ENCODE measurements at regions not wholly inside any gene's neighbourhood (a gene's known extent, or its start where the extent isn't known, plus 50 kb on each side); places are given as distances from the start of the nearest gene placed in this dataset.
A peak's percentile ranks its signal among the peaks of the same experiment; 100 is the strongest.
"Not testable (repeated sequence)": the region's sequence is repeated elsewhere in the genome, so short reads cannot be mapped to it uniquely, and the experiment has no call there.

DNA sequence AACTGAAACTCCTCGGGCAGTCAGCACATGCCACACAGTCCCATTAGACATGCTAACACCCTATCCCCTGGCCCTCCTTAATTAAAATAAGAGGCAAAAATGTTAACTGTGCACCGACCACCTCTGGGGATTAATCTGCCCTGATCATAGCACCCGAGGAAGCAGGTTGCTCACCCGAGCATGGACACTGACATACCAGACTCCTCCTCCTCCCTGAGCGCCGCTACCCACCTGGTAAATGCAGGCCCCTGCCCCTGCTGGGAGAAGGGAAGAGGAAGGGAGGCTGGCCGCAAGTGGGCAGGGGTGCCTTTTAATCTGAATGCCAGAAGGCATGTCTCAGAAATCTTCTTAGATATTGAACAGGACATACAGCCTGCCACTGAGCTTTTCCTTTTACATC, 360.9 kb downstream of the RRAGC start:
- H3K4me3 ChIP-seq (ENCODE audit: low read depth, low read length), result no peak overlapping the region
- TF ChIP-seq, protein P1, sequence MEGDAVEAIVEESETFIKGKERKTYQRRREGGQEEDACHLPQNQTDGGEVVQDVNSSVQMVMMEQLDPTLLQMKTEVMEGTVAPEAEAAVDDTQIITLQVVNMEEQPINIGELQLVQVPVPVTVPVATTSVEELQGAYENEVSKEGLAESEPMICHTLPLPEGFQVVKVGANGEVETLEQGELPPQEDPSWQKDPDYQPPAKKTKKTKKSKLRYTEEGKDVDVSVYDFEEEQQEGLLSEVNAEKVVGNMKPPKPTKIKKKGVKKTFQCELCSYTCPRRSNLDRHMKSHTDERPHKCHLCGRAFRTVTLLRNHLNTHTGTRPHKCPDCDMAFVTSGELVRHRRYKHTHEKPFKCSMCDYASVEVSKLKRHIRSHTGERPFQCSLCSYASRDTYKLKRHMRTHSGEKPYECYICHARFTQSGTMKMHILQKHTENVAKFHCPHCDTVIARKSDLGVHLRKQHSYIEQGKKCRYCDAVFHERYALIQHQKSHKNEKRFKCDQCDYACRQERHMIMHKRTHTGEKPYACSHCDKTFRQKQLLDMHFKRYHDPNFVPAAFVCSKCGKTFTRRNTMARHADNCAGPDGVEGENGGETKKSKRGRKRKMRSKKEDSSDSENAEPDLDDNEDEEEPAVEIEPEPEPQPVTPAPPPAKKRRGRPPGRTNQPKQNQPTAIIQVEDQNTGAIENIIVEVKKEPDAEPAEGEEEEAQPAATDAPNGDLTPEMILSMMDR (IDR thresholded peaks at IDR 0.05; ENCODE audit: low read depth, low read length), result no peak

DNA sequence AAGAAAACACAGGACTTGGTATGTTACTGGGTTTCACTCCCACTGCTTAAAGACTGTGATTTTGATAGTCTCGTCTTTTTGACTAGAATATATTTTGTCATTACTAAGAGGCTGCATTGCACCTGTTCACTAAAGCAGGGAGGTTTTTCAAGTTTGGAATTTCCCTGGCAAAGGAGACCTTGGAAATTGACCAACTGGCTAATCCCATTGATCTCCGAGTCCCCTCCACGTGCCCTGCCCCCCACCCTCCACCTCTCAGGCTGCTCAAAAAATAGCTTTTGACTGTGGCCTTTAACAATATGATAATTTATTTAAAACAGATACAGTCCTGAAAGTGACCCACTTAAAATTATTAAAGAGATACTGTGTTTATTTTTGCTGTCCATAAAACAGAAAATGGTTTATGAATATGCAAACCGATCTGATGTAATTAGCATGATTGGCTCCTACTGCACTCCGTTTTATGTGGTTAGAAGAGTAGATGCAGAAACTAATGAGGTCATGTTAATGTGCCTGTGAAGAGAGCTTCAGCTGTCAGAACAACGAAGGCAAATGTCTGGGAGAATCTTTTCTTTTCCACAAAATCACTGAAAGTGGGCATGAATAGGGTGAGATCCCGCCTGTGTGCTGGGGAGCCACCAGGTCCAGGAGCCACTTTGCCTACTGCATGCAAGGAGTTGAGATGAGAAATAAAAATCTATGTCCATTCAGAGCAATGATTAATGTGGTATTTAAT, 361.5 kb downstream of the RRAGC start:
- no peak overlapping the region for H3K4me3 ChIP-seq (ENCODE audit: low read depth, low read length)
- TF ChIP-seq, protein P1 (IDR thresholded peaks at IDR 0.05; ENCODE audit: low read depth, low read length), result no peak

DNA sequence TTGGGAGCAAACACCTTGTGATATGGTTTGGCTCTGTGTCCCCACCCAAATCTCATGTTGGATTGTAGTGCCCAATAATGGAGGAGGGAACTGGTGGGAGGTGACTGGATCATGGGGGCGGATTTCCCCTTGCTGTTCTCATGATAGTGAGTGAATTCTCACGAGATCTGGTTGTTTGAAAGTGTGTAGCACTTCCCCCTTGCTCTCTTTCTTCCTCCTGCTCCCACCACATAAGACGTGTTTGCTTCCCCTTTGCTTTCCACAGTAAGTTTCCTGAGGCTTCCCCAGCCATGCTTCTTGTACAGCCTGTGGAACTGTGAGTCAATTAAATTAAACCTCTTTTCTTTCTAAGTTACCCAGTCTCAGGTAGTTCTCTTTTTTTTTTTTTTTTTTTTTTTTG, 366.3 kb downstream of the RRAGC start:
- H3K4me3 ChIP-seq (ENCODE audit: low read depth, low read length), result not testable (repeated sequence)

DNA sequence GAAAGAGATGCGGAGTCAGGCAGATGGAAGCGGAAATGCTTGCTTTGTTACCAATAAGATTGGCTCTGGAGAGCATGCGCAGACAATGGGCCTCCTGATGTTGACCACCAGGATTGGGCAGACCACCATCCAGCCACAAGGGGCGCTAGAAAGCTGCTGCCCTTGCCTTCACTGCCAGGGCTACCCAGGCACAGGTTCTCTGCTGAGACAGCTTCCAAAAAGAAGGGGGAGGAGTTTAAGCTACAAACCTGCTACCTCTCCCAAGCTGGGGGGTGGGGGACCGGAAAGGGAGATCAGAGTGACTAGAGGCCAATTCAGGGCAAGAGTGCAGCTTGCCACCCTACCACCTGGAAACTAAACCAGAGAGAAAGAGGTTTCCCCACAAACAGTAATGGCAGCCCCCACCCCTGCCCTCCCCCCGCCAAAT, 369.7 kb downstream of the RRAGC start:
- no peak overlapping the region for H3K4me3 ChIP-seq (ENCODE audit: low read depth, low read length)
- TF ChIP-seq, protein P1 (IDR thresholded peaks at IDR 0.05; ENCODE audit: low read depth, low read length), result peak; percentile 44

DNA sequence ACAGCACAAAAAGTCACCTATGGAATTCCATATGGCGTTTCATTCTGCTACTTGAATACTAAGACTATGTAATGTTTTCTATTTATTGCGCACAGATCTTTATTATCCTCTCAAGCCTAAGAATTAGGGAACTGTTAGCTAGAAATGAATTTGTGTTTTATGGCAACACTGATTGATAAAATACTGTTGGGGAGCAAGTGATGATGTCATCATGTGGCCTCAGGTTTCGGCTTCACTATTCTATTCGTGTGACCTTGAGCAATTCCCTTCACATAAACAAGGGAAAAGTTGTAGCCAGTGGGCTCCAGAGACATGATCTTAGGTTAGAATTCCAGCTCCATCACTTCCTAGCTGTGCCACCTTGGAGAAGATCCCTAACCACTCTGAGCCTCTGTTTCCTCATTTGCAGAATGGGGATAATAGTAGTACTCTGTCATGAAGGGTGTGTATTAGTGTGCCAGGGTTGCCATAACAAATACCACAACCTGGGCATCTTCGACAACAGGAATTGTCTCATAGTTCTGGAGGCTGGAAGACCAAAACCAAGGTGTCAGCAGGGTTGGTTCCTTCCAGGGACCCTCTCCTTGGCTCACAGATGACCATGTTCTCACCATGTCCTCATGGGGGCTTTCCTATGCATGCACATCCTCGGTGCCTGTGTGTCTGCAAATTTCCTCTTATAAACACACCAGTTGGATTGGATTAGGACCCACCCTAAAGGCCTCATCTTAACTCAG, 371.2 kb downstream of the RRAGC start:
- TF ChIP-seq, protein P1 (IDR thresholded peaks at IDR 0.05; ENCODE audit: low read depth, low read length), result no peak
- H3K4me3 ChIP-seq (ENCODE audit: low read depth, low read length), result no peak overlapping the region

DNA sequence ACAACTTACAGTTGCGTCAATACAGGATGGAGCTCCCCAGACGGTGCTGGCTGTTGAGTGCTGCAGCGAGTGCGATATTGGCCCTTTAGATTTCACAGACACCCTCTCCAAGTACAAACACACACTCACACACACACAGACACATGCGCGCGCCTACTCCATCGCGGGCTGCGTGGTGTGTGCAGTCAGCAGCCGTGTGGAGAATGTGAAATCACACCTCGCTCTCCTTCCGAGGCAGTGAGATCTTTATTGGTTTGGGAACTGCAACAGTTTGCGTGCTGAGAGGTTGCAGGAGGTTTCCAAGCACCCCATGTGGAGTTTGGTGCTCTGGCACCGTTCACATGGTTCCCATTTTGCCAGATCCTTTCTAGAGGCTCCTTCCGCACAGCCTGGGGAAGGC, 372.2 kb downstream of the RRAGC start:
- TF ChIP-seq, protein P1 (IDR thresholded peaks at IDR 0.05; ENCODE audit: low read depth, low read length), result no peak
- H3K4me3 ChIP-seq (ENCODE audit: low read depth, low read length), result no peak overlapping the region

DNA sequence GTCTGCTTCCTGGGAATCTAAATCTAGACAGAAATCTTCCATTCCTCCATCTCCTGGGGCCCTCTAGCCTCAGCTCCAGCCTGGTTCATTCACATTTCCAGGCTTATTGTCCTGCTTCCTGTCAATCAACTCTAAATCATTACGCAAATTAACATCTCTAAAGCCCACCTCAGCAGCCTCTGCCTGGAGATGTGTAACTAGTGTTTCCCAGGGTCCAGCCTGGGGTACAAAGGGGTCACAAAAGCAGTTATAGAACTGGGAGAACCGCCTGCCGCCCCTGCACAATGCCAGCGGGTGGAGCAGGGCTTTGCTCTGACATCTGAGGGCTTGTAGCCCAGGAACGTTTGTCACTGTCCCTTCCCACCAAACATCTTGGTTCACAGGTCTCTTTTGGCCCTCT, 373.5 kb downstream of the RRAGC start:
- TF ChIP-seq, protein P1 (IDR thresholded peaks at IDR 0.05; ENCODE audit: low read depth, low read length), result no peak
- H3K4me3 ChIP-seq (ENCODE audit: low read depth, low read length), result no peak overlapping the region

All from WI38 (cell line).